NCI-H526 treated with DMSO at 0.1 percent for 48 hours (cell line): ENCODE measurements at regions not wholly inside any gene's neighbourhood (a gene's known extent, or its start where the extent isn't known, plus 50 kb on each side); places are given as distances from the start of the nearest gene placed in this dataset.
A peak's percentile ranks its signal among the peaks of the same experiment; 100 is the strongest.

Experiments used
- DNase-seq: peaks from one replicate; lab custom pipeline; 2025; lab: John Stamatoyannopoulos, UW

DNA sequence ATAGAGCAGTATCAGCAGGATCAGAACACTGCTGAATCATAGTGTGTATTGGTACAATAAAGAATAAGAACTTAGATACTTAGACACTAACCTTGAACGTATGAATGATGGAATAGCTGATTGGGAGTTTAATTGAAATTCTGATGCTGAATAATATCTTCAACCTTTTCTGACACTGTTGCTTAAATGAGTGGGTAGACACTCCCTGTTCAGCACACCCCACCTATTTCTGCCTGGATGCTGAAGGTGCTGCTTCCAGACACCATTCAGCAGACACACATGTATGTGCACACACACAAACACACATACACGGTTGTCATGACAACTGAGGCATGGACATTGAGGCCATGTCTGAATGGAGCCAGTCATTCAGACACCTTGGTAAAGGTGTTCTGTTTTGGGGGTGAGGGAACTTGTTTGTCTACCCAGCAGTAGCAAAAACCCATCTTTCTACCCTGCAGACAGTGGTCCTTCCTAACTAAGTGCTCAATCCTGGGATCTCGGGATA lies 54.3 kb downstream of the TMEM215 start:
- DNase-seq = no peak

DNA sequence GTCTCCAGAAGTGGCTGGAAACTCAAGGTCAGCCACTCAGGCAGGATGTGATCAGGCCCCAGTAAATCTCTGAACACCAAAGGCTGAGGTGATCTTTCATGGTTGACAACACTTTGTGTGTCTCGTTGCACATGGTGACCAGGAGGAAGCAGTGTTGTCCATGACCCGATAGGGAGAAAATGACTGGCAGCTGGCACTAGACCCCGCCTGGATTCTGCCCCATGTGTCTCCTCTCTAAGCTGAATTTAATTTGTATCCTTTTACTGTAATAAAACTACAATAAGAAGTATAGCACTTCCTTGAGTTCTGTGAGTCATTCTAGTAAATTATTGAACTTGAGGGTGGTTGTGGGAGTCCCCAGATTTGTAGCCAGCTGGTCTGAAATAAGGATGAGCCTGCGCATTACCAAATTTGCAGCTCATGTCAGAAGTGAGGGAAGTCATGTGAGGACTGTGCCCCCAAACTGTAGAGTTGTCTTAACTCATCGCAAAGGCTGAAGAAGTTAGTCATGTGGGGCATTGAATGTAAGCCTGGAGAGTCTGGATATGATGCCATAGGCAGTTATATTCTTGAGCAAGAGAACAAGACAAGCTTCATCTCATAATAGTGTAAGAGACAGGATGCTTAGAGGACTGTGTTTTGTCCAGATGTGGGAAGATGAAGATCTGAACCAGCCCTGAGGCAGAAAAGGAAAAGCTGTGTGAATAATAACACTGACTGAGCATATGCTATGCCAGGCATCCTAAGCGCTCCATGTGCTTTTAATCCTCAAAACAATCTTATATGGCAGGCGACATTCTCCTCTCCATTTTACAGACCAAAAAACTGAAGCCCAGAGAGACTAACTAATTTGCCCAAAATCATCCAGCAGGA lies 55.9 kb downstream of the TMEM215 start:
- no peak for DNase-seq

DNA sequence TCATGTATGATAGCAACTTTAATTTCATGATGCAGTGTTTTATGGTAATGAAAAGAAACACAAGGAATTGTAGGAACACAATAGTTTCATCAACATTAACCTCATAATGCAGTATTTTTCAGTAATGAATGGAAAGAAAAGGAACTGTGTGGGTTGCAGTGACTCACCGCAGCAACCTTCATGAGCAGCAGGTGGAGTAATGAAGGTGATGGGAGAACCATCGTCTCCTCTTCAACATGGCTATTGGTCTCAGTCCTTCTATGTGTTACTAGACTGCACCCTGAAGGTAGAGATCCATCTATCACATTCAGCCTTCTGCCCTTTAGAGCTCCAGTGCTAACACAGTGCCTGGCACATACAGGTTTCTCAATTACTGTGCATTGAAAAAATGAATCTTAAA lies 58.0 kb downstream of the TMEM215 start:
- no peak for DNase-seq

DNA sequence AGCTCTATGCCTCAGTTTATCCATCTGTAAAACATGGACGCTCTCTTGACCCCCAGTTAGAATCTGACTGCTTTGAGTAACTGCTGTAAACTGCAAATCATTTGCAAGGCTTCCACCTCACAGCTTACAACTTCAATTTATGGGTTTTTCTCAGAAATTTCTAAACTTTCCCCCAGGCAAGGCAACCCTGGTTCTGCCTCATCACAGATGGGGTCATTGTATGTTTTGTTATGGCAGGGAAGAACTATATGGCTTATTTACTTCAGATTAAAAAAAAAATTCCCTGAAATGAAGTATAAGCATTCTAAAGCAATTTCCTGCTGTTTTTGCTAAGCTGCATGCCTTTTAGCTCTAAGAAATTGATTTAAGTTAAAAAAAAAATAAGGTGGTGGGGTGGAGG lies 60.0 kb downstream of the TMEM215 start:
- DNase-seq = no peak

DNA sequence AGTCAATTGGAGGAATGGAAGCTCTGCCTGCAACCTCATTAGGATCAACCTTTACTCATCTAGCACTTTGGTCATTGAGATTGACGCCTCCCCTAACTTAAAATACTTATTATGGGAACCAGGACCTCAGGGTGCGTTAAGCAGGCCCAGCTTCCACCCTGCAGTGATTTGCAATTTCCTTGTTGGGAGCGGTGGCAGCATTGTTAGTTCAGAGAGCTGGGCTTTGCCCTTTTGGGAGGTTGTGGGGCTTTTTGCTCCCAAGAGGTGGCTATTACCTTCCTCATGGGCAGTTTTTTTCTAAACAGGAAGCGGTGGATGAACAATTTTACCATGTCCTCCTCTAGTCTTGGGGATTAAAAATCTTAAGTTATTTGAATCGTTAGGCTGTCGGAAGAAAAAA lies 60.9 kb downstream of the TMEM215 start:
- no peak for DNase-seq

DNA sequence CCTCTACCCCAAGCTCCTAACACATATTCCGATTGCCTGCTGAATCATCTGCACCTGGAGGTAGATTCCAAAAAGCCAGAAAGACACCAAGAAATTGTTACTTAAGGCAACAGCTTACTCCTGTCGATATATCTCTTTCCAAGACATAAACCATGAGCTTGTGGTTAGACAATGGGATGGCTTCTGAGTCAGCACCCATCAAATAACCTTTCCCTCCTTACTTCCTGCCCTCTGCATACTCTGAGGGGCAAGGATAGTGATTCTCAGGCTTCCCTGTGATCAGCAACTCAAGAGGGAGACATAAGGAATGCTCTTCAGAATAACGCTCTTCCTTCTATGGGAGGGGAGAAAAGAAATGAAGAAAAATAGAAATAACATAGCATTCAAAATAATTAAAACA lies 70.9 kb downstream of the TMEM215 start:
- no peak for DNase-seq

DNA sequence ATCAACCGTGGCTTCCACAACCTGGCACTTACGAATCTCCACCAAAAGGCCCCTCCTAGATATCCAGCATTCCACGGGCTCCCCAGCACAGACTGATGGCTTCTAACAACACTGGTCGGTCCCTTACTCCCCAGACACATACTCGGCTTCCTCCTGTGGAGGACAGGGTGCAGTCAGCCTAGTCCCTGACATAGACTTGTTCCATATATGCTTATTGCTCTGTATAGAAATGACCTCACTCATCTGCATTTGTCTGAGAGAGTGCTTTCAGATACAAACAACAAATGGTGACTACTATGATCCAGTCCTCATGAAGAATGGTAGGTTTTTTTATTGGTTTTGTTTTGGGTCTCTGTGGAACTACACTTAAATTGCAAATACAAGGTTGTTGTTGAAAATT lies 72.4 kb downstream of the TMEM215 start:
- DNase-seq = no peak

DNA sequence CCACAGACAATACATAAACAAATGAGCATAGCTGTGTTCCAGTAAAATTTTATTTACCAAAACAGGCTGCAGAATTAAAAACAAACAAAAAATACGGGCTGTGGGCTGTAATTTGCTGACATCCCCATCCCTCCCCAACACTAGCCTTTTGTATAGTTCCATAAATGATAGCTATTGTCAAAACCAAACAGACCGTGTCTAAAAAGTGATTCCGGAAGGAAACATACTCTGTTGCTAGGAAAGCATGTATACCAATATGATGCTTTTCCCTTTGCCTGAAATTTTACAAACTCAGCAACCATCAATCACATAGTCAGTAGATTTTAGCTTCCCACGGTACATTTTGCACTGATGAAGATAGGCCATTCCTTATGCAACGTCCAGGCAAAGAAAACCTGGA lies 80.0 kb downstream of the TMEM215 start:
- DNase-seq = peak; percentile 74

DNA sequence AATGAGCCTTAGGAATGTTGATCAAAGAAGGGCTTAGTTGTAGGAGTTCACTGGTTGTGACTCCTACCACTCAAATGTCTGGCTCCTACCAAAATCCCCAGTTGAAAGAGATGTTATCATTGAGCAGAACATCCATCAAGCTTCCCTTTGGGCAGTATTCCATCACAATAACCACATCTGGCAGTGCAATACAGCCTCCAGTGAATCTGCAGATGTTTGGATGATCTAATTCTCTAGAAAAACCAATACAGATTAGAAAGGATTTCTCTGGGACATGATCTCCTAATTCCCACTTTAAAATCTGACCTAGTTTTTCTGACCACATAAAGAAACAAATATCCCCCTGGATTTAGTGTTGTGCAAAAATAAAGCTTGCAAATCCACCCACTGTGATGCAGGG lies 81.6 kb downstream of the TMEM215 start:
- no peak for DNase-seq

DNA sequence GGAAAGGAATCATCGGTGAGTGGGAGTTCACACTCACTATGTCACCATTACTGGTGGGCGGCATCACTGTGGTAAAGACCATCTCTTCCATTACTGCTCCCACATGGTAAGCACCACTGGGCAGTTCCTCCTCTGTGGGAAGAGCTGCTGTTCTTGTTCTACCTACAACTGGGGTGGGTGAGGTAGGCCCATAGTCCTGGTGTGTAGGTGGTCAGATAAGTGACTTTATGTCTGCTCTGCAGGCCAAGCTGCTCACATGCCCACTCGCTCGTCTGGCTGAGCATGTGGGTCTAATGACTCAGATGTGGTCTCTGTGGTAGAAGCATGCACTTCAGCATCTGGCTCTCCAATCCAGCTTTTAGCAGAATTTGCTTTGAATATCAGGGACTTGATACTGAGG lies 82.9 kb downstream of the TMEM215 start:
- no peak for DNase-seq

DNA sequence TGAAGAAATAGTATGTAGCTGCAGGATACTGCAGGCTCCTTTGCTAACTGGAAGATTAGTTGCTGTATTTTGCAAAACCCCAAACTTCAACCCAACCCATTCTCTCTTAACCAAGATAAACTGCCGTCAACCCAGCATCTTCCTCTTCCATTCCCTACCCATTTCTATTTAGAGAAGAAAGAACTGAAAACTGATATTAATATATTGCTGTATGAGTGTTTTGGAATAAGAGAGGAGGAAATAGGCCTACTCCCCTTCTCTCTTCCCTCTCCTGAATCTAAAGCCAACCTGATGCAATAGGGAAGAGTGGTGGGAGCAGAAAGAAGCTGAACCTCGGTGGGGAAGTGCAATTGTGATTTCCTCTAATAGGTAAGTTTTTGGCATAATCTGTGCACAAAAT lies 83.7 kb downstream of the TMEM215 start:
- no peak for DNase-seq

DNA sequence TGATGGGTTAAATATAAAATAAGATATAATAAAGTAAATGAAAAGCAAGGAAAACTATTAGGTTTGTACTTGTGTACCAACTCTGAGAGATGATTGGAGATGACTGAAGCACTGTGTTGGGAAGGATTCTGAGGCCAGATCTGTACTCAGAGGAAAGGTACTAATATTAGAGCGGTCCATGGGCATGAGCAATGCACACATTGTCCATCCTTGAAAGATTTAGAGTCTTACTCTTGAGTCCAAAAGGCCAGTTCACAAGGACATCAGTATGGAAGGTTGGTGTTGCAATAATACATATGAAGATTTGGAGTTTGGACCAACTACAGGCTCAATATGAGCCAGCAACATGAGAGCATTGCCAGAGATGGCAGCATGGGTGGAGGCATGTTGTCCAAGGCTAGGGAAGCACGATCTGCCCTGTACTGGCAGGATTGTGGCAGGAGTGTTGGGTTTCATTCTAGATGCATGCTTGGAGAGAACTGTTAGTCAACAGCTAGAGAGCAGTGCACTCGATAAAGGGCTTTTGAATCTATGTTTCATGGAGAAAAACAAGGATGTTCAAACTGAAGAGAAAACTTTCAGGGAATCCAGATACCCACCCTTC lies 84.4 kb downstream of the TMEM215 start:
- DNase-seq = no peak

DNA sequence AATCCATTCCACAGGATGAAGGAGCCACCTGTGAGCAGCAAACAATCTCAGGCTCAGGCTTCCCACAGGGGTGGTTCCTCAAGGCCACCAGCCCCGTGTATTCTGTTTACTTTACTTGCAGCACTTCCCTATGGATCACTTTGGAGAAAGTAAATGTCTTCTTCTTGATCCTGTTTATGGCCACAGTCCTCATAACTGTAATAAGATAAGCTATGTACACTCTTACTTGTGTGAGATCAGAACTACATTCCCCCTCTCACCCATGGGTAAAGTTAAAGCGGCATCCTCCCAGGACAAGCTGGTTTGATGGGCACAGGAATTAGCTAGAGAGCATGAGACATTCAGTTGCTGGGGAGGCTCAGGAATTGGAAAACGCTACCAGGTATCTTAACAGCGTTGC lies 86.1 kb downstream of the TMEM215 start:
- DNase-seq = no peak

DNA sequence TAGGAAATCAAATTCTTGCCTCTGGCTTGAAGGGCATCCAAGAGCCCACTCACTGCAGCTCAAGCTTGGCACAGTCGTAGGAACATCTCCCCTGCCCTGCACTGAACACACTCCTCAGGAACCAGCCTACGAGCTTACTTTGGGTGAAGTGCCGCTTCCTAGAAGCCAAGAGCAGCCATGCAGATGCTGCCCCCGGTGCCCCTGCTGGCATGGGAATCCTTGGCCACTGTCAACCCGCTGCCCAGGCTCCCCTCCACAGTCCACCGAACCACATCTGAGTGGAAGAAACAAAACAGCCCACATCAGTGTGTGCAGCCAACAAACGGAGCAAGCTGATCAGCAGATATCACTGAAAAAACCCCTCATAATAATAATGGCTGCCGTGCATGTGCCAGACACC lies 89.8 kb downstream of the TMEM215 start:
- no peak for DNase-seq

DNA sequence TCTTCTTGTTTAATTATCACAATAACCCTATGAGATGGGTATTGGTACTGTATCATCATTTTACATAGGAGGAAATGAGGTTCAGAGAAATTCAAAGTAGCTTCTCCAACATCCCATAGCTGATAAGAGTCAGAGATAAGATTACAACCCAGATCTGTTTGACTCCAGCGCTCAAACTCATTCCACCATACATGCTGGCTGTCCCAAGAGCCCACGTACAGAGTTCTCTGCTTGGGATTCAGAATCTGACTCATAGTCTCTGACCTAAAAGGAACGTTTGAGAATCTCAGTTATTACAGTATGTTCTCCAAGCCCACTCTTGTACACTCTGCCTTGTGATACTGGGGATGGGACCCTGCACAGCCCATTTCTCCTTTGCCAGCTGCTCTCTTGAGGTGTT lies 90.2 kb downstream of the TMEM215 start:
- DNase-seq = no peak

DNA sequence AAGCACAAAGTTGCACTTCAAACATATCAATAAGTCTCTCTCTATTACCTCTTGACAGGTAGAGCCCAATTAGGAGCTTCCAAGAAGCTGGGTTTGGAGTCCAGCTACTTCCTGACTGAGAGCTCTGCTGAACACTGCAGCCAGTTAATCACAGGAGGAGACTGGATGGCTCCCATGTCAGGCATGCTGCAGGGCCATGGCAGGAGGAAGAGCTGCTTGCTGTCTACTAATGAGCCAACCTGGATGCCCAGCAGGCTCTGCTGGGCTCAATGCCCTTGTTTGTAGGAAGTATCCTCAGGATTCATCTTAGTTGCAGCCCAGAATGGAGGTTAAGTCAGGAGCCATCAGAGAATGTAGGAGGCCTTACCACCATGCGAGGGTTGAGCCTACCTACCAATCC lies 91.9 kb downstream of the TMEM215 start:
- DNase-seq = no peak

DNA sequence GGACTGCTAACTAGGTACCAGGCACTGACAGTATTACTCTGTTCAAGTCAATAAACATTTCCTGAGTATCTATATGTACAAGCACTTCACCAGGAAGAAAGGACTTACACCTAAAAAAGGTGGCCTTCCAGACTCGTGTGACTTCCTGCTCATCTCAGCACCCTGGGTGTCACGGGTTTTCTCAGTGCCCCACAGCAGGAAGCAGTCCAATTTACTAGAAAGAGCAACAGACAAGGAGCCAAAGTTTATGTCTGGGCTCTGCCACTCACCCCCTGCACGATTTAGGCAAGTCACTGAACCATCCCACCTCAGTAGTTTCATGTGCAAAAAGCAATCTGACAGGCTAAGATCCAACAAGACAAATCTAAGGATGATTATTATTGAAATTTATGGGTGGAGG lies 92.4 kb downstream of the TMEM215 start:
- no peak for DNase-seq

DNA sequence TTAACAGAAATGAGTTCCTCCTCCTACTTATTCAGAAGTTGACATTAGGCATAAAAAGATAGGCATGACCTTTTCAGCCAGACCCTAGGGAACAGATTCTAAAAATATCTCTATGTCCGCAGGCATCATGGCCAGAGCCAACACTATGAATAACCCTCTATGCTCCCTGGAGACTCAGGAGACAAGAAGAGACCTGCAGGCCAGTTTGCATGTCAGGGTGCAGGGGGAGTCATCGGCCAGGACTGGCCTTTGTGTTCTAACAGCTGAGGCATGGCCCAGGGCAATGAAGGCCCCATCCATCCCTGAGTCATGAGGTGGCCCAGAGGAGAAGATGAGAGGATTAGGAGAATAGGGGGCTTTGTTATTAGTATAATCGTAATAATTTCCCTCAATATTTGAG lies 93.8 kb downstream of the TMEM215 start:
- DNase-seq = peak; percentile 76

DNA sequence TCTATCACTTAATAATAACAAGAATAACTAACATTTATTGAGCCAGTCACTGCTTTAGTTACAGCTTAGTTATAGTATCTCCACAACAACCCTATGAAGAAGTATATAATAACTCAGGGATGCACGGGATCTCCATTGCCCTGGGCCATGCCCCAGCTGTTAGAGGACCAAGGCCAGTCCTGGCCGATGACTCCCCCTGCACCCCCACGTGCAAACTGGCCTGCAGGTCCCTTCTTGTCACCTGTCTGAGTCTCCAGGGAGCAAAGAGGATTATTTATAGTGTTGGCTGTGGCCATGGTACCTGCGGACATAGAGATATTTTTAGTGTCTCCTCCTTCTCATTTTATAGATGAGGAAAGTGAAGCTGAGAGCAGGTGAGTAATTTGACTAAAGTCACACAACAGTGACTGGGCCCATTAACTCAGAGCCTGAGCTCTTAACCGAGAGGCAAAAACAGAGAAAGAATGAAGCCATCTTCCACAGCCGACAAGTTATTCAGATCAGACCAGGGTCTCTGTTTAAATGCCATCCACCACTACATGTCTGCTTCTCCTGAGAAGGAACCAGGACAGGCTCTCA lies 94.4 kb downstream of the TMEM215 start:
- DNase-seq = peak; percentile 95

DNA sequence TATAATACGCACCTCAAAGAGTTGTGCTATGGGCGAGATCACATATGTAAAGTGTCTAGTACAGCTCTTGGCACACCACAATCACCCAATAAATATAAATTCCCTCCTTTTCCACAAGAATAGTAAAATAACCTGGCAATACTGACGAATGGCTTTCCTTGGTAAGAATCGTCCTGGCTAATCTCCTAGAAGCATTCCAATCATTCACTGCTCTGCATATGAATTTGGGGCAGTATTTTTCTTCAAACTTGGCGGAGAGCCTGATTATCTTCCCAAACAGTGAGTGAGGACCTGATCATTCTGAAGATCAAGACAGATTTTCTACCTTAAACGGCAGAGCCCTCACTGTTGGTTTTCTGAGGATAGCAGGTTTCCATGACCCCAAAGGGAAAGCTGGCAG lies 96.0 kb downstream of the TMEM215 start:
- DNase-seq = no peak

DNA sequence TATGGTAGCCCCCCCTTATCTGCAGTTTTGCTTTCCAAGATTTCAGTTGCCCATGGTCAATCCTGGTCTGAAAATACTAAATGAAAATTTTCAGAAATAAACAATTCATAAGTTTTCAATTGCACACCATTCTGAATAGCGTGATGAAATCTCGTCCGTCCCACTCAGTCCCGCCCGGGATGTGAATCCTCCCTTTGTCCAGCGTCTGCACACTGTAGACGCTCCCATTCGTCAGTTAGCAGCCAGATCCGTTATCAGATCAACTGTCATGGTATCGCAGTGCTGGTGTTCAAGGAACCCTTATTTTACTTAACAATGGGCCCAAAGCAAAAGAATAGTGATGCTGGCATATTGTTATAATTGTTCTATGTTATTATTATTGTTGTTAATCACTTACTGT lies 98.6 kb downstream of the TMEM215 start:
- DNase-seq = no peak

DNA sequence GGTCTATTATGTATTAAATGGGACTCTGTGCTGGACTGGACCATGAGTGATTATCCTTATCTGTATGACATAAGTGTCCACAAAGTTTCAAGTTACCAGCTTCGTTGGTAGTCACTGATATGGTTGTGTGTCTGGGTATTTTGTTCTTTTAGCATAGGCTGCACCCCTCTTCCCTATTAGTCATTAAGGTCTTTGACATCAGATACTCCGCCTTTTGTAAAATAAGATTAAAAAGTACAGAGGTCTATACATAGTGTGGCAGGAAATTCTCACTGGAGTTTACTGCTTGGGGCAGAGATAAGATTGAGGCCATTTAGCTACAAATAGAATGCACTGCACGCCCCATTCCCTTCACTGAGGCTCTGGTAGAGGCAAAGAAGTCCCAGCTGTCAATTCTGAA lies 99.4 kb downstream of the TMEM215 start:
- no peak for DNase-seq

DNA sequence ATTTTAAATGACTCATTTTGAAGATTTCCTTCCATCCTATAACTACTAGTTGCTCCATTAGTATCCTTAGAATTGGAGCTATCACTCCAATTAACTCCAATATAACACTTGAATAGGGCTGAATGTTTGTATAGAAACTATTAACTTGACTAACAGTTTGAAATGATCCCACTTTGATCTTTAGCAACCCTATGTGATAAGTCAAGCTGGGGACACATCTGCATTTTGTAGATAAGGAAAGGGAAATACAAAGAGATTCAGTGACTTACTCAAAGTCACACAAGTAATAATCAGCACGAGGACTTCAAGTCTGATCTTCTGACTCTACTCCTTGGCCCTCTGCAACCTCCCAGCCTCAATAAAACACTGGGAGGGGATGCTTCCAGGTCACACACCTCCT lies 101.1 kb downstream of the TMEM215 start:
- DNase-seq = no peak
